ENCODE measurements at regions not wholly inside any gene's neighbourhood (a gene's known extent, or its start where the extent isn't known, plus 50 kb on each side); places are given as distances from the start of the nearest gene placed in this dataset.
"Not testable (repeated sequence)": the region's sequence is repeated elsewhere in the genome, so short reads cannot be mapped to it uniquely, and the experiment has no call there.

DNA sequence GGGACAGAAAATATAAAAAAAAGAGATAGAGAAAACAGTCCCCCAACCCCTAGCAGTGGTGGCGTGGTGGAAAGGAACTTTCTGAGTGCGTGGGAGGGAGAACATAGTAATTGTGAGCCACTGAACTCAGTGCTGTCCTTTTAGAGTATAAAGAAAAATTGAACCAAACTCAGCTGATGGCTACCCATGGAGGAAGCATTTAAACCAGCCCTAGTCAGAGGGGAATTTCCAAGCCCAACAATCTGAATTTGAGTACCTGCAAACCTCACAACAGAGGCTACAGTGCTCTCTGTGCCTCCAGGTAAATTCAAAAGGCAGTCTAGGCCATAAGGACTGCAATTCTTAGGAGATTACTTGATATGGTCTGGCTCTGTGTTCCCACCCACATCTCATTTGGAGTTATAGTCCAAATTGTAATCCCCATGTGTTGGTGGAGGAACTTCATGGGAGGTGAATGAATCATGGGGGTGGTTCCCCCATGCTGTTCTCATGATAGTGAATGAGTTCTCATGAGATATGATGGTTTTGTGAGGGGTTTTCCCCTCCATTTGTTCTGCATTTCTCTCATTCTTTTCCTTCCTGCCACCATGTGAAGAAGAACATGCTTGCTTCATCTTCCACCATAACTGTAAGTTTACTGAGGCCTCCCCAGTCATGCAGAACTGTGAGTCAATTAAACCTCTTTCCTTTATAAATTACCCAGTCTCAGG is 687.8 kb downstream of the FAM181B start:
- no peak for TF ChIP-seq Cebpa-rat (IDR thresholded peaks at IDR 0.05)
- H3K4me2 ChIP-seq: no peak overlapping the region
- H3K27ac ChIP-seq: no peak overlapping the region
- H3K36me3 ChIP-seq: no peaks in the 10 kb centered on the region
- H3K9ac ChIP-seq: no peak overlapping the region
- peaks cover 23 to 44% (median 33%) of the 10 kb centered on the region in 11 experiments for H3K9me3 ChIP-seq (replicated peaks in 1 of 11)
- H3K4me1 ChIP-seq: peaks cover 10 to 27% (median 18%) of the 10 kb centered on the region in 10 experiments; a peak in 19 of 20 replicates
- no peaks in the 10 kb centered on the region for H4K20me1 ChIP-seq
- no peak overlapping the region for H3K4me3 ChIP-seq
- no peaks in the 10 kb centered on the region for H3K27me3 ChIP-seq

GRCh38 chr11:82043316-82043715 is 690.3 kb downstream of the FAM181B start:
- TF ChIP-seq Cebpa-rat (IDR thresholded peaks at IDR 0.05): no peak
- Histone ChIP-seq H3K9ac (no peak overlapping the region), H3K9me3 (replicated peaks in 1 of 11) (peaks cover 23 to 36% (median 28%) of the 10 kb centered on the region in 11 experiments), H3K4me2 (peak overlapping the region in 8 of 11 experiments; percentile 1 to 41 (median 25); a peak in 6 of 22 replicates), H3K27ac (no peak overlapping the region), H3K36me3 (no peaks in the 10 kb centered on the region), H3K4me1 (peaks cover 0 to 19% (median 12%) of the 10 kb centered on the region in 10 experiments; a peak in 16 of 20 replicates), H3K27me3 (no peaks in the 10 kb centered on the region), H3K4me3 (no peak overlapping the region), H4K20me1 (no peaks in the 10 kb centered on the region)

- Histone ChIP-seq H3K4me3 (no peak overlapping the region), H3K36me3 (no peaks in the 10 kb centered on the region), H3K9me3 (replicated peaks in 1 of 11) (peaks cover 13 to 21% (median 17%) of the 10 kb centered on the region in 11 experiments), H3K4me2 (no peak overlapping the region), H4K20me1 (no peaks in the 10 kb centered on the region), H3K9ac (no peak overlapping the region), H3K27me3 (no peaks in the 10 kb centered on the region), H3K4me1 (peaks cover 0 to 19% (median 8%) of the 10 kb centered on the region in 10 experiments; a peak in 9 of 20 replicates), H3K27ac (no peak overlapping the region)
- no peak for TF ChIP-seq Cebpa-rat (IDR thresholded peaks at IDR 0.05)
Observed at GRCh38 chr11:82041764-82042163, 691.9 kb downstream of the FAM181B start.

DNA sequence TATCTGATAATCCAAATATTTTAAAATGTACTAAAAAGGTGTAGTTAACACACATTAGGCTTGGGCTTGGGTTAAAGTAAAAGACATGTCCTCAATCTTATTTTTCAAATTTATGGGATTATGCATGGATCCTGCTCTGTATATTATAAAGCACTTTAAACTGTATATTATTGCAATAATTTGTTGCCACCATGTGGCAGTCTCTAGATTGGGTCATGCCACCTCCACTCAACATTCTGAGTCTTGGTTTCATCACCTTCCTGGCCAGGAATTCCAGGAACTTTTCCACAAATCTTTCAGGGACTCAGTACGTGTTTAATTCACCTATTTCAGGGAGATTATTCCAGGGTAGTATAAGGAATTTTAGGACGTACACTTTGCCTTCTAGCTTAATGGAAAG is 695.5 kb downstream of the FAM181B start:
- H3K36me3 ChIP-seq: no peaks in the 10 kb centered on the region

GRCh38 chr11:82034527-82034926 is 699.1 kb downstream of the FAM181B start:
- Histone ChIP-seq H3K36me3 (no peaks in the 10 kb centered on the region), H3K4me2 (no peak overlapping the region), H3K4me1 (peaks cover 0 to 4% (median 0%) of the 10 kb centered on the region in 10 experiments; a peak in 1 of 20 replicates), H3K27ac (no peak overlapping the region), H3K27me3 (no peaks in the 10 kb centered on the region), H3K4me3 (no peak overlapping the region), H4K20me1 (no peaks in the 10 kb centered on the region), H3K9ac (no peak overlapping the region), H3K9me3 (replicated peaks in 1 of 11) (no peaks in the 10 kb centered on the region)
- no peak for TF ChIP-seq Cebpa-rat (IDR thresholded peaks at IDR 0.05)

More for the DNA sequence above, 695.5 kb downstream of the FAM181B start:
- no peaks in the 10 kb centered on the region for H3K9me3 ChIP-seq (replicated peaks in 1 of 11)
- H4K20me1 ChIP-seq: no peaks in the 10 kb centered on the region
- H3K4me2 ChIP-seq: no peak overlapping the region
- H3K27me3 ChIP-seq: no peaks in the 10 kb centered on the region
- no peak overlapping the region for H3K27ac ChIP-seq
- no peak for TF ChIP-seq Cebpa-rat (IDR thresholded peaks at IDR 0.05)
- no peak overlapping the region for H3K4me3 ChIP-seq
- H3K9ac ChIP-seq: no peak overlapping the region
- peaks cover 0 to 12% (median 1%) of the 10 kb centered on the region in 10 experiments; a peak in 9 of 20 replicates for H3K4me1 ChIP-seq

DNA sequence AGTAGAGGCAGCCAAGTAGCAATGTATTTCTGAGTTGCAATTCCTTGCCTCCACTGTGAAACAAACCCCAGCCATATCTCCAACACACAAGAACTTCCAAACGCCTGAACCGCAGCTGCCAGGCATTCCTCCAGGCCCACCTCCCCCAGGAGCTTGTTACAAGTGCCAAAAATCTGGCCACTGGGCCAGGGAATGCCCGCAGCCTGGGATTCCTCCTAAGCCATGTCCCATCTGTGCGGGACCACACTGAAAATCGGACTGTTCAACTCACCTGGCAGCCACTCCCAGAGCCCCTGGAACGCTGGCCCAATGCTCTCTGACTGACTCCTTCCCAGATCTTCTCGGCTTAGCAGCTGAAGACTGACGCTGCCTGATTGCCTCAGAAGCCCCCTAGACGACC is 706.3 kb downstream of the FAM181B start:
- H3K36me3 ChIP-seq; H3K4me3 ChIP-seq; H3K9me3 ChIP-seq (replicated peaks in 1 of 11); H3K9ac ChIP-seq; H4K20me1 ChIP-seq; H3K27ac ChIP-seq; H3K4me1 ChIP-seq; H3K4me2 ChIP-seq; H3K27me3 ChIP-seq: not testable (repeated sequence)

DNA sequence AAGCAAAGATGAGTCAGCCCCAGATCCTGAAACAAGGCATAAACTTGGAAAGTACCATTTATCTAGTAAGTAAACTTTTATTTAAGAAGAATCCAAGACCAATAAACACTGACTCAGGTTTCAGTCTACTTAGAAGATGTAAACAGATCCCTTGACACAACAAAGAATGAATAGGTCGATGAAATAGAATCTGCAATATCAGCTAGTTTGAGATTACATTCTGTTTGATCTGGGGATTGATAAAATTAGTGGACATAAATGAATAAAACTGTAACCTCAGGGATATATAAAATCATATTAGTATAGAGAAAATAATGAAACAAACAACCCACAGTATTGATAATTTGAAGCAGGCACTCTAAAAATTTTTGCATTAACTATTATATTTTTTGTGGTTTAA is 708.9 kb downstream of the FAM181B start:
- H4K20me1 ChIP-seq: no peaks in the 10 kb centered on the region
- TF ChIP-seq Cebpa-rat (IDR thresholded peaks at IDR 0.05): no peak
- H3K27ac ChIP-seq: no peak overlapping the region
- no peaks in the 10 kb centered on the region for H3K36me3 ChIP-seq
- no peak overlapping the region for H3K4me3 ChIP-seq
- H3K27me3 ChIP-seq: no peaks in the 10 kb centered on the region
- no peak overlapping the region for H3K9ac ChIP-seq
- H3K4me1 ChIP-seq: peaks cover 0 to 5% (median 0%) of the 10 kb centered on the region in 10 experiments; a peak in 1 of 20 replicates
- H3K9me3 ChIP-seq (replicated peaks in 1 of 11): 0 out of 22 replicates have a peak, but pooled peaks cover 0 to 4% (median 0%) of the 10 kb centered on the region in 11 experiments
- H3K4me2 ChIP-seq: no peak overlapping the region

- H3K9ac ChIP-seq: no peak overlapping the region
- H3K4me3 ChIP-seq: no peak overlapping the region
- H3K27me3 ChIP-seq: no peaks in the 10 kb centered on the region
- no peaks in the 10 kb centered on the region for H3K9me3 ChIP-seq (replicated peaks in 1 of 11)
- H4K20me1 ChIP-seq: no peaks in the 10 kb centered on the region
- H3K27ac ChIP-seq: no peak overlapping the region
- no peak for TF ChIP-seq Cebpa-rat (IDR thresholded peaks at IDR 0.05)
- H3K4me1 ChIP-seq: peaks cover 0 to 8% (median 2%) of the 10 kb centered on the region in 10 experiments; a peak in 7 of 20 replicates
- H3K36me3 ChIP-seq: no peaks in the 10 kb centered on the region
- H3K4me2 ChIP-seq: no peak overlapping the region
Observed at GRCh38 chr11:82012276-82012675, 721.4 kb downstream of the FAM181B start.

- H3K27ac ChIP-seq: no peak overlapping the region
- no peaks in the 10 kb centered on the region for H3K36me3 ChIP-seq
- no peaks in the 10 kb centered on the region for H3K27me3 ChIP-seq
- H3K4me3 ChIP-seq: no peak overlapping the region
- H3K9ac ChIP-seq: no peak overlapping the region
- no peak for TF ChIP-seq Cebpa-rat (IDR thresholded peaks at IDR 0.05)
- H3K4me1 ChIP-seq: peaks cover 0 to 6% (median 0%) of the 10 kb centered on the region in 10 experiments; a peak in 2 of 20 replicates
- H4K20me1 ChIP-seq: no peaks in the 10 kb centered on the region
- H3K9me3 ChIP-seq (replicated peaks in 1 of 11): no peaks in the 10 kb centered on the region
- no peak overlapping the region for H3K4me2 ChIP-seq
Observed at GRCh38 chr11:82009133-82009532, 724.5 kb downstream of the FAM181B start.

- H3K4me2 ChIP-seq: peak overlapping the region in 1 of 11 experiments; percentile 7; a peak in 1 of 22 replicates
- H3K27ac ChIP-seq: no peak overlapping the region; a peak in 1 of 22 replicates
- H3K9ac ChIP-seq: no peak overlapping the region
- H3K4me3 ChIP-seq: no peak overlapping the region
- peaks cover 0 to 11% (median 3%) of the 10 kb centered on the region in 11 experiments; a peak in 6 of 22 replicates for H3K9me3 ChIP-seq (replicated peaks in 1 of 11)
- peaks cover 0 to 12% (median 0%) of the 10 kb centered on the region in 10 experiments; a peak in 2 of 20 replicates for H3K4me1 ChIP-seq
- no peaks in the 10 kb centered on the region for H3K27me3 ChIP-seq
- no peaks in the 10 kb centered on the region for H3K36me3 ChIP-seq
- H4K20me1 ChIP-seq: no peaks in the 10 kb centered on the region
- no peak for TF ChIP-seq Cebpa-rat (IDR thresholded peaks at IDR 0.05)
Observed at GRCh38 chr11:82007521-82007920, 726.1 kb downstream of the FAM181B start.

Data from BLaER1 treated with 17β-estradiol and CSF1 and Interleukin-3, amounts not matched to agents 10 nM and 100 nM (cell line).